CD4-positive, CD25-positive, alpha-beta regulatory T cell (primary cell): ENCODE measurements at regions not wholly inside any gene's neighbourhood (a gene's known extent, or its start where the extent isn't known, plus 50 kb on each side); places are given as distances from the start of the nearest gene placed in this dataset.
"Not testable (repeated sequence)": the region's sequence is repeated elsewhere in the genome, so short reads cannot be mapped to it uniquely, and the experiment has no call there.

Experiments used
- ATAC-seq, 2 donors: fragments of 150-1000 bp; cut with Tn5 transposase; one replicate each; pipeline ENCODE4 v1.10.0; 2021; ENCODE audit warnings: low read depth in 2 of 2, moderate number of reproducible peaks in 2 of 2, moderate library complexity in 1 of 2
- DNase-seq, 3 donors: peaks; one replicate each; pipeline versions ENCODE4 v3.0.0 to v3.0.0-alpha.2; 2012 to 2022; ENCODE audit warnings: mixed read lengths in 1 of 3
- H3K27ac ChIP-seq: one replicate; pipeline ENCODE4 v1.7.0; 2013; ENCODE audit warnings: mild to moderate bottlenecking, low read length; ENCODE audit not compliant: insufficient read depth, poor library complexity, severe bottlenecking
- H3K27me3 ChIP-seq: one replicate; pipeline ENCODE4 v1.7.0; 2013; ENCODE audit warnings: low read length; ENCODE audit not compliant: control insufficient read depth, insufficient read depth
- H3K36me3 ChIP-seq: one replicate; pipeline ENCODE4 v1.7.0; 2013; ENCODE audit warnings: mild to moderate bottlenecking, low read length, moderate library complexity; ENCODE audit not compliant: control insufficient read depth, insufficient read depth
- H3K4me1 ChIP-seq: 2 replicates; pipeline ENCODE4 v1.7.0; 2013; ENCODE audit warnings: mild to moderate bottlenecking, low read length; ENCODE audit not compliant: insufficient read depth, control insufficient read depth, poor library complexity, severe bottlenecking
- H3K4me3 ChIP-seq: one replicate; pipeline ENCODE4 v1.7.0; 2013; ENCODE audit warnings: low read depth, mild to moderate bottlenecking, low read length, moderate library complexity
- H3K9me3 ChIP-seq, 2 experiments: 1 replicate in 1 of 2; 2 replicates in 1 of 2; pipeline ENCODE4 v1.7.0; 2013; ENCODE audit warnings: low read length in 2 of 2, mild to moderate bottlenecking in 1 of 2, moderate library complexity in 1 of 2; ENCODE audit not compliant: control insufficient read depth in 2 of 2
- H3K27ac Mint-ChIP-seq, 3 donors: one replicate each; pipeline ENCODE4 v1.8.0; 2020 to 2022; ENCODE audit warnings: mild to moderate bottlenecking in 3 of 3, mixed read lengths in 3 of 3, moderate library complexity in 2 of 3
- H3K27me3 Mint-ChIP-seq: one replicate; pipeline ENCODE4 v1.8.0; 2022; ENCODE audit warnings: mild to moderate bottlenecking, mixed read lengths
- H3K36me3 Mint-ChIP-seq: one replicate; pipeline ENCODE4 v1.8.0; 2020; ENCODE audit warnings: mixed read lengths
- H3K4me1 Mint-ChIP-seq, 4 donors: one replicate each; pipeline ENCODE4 v1.8.0; 2020 to 2022; ENCODE audit warnings: mixed read lengths in 4 of 4, mild to moderate bottlenecking in 1 of 4
- H3K4me3 Mint-ChIP-seq, 4 donors: one replicate each; pipeline ENCODE4 v1.8.0; 2020 to 2022; ENCODE audit warnings: mild to moderate bottlenecking in 4 of 4, mixed read lengths in 4 of 4, moderate library complexity in 3 of 4
- H3K9me3 Mint-ChIP-seq, 7 donors: one replicate each; pipeline ENCODE4 v1.8.0; 2020 to 2022; ENCODE audit warnings: mixed read lengths in 7 of 7, mild to moderate bottlenecking in 3 of 7, moderate library complexity in 2 of 7

- Mint-ChIP-seq H3K9me3 (peaks cover 0 to 7% (median 2%) of the 10 kb centered on the region in 7 donors), H3K27ac (no peak overlapping the region), H3K27me3 (no peaks in the 10 kb centered on the region), H3K36me3 (no peaks in the 10 kb centered on the region), H3K4me3 (no peak overlapping the region), H3K4me1 (no peaks in the 10 kb centered on the region)
- H3K36me3 ChIP-seq: no peaks in the 10 kb centered on the region
- DNase-seq (no peak), ATAC-seq (no peak)
- no peak overlapping the region for H3K4me3 ChIP-seq
- no peaks in the 10 kb centered on the region for H3K4me1 ChIP-seq
- no peaks in the 10 kb centered on the region for H3K9me3 ChIP-seq
- no peaks in the 10 kb centered on the region for H3K27me3 ChIP-seq
- no peak overlapping the region for H3K27ac ChIP-seq
Measured at GRCh38 chr2:185255566-185255965, 483.0 kb upstream of the FSIP2 start.

GRCh38 chr2:185265747-185266146, 472.9 kb upstream of the FSIP2 start:
- Histone ChIP-seq H3K9me3 (no peaks in the 10 kb centered on the region), H3K4me1 (no peaks in the 10 kb centered on the region), H3K27me3 (no peaks in the 10 kb centered on the region), H3K36me3 (no peaks in the 10 kb centered on the region), H3K4me3 (no peak overlapping the region), H3K27ac (no peak overlapping the region)
- peaks cover 0 to 5% (median 0%) of the 10 kb centered on the region in 7 donors for H3K9me3 Mint-ChIP-seq
- no peak for ATAC-seq
- no peaks in the 10 kb centered on the region for H3K36me3 Mint-ChIP-seq
- no peaks in the 10 kb centered on the region for H3K4me1 Mint-ChIP-seq
- no peaks in the 10 kb centered on the region for H3K27me3 Mint-ChIP-seq
- no peak overlapping the region for H3K27ac Mint-ChIP-seq
- no peak for DNase-seq
- H3K4me3 Mint-ChIP-seq: no peak overlapping the region

- H3K4me3 Mint-ChIP-seq: no peak overlapping the region
- H3K27me3 Mint-ChIP-seq: no peaks in the 10 kb centered on the region
- no peaks in the 10 kb centered on the region for H3K9me3 ChIP-seq
- H3K4me1 Mint-ChIP-seq: no peaks in the 10 kb centered on the region
- no peak for ATAC-seq
- H3K27ac ChIP-seq: no peak overlapping the region
- H3K27ac Mint-ChIP-seq: no peak overlapping the region
- H3K4me3 ChIP-seq: no peak overlapping the region
- no peaks in the 10 kb centered on the region for H3K4me1 ChIP-seq
- DNase-seq: no peak
- H3K9me3 Mint-ChIP-seq: peaks cover 0 to 7% (median 5%) of the 10 kb centered on the region in 7 donors
- no peaks in the 10 kb centered on the region for H3K36me3 ChIP-seq
- no peaks in the 10 kb centered on the region for H3K27me3 ChIP-seq
- H3K36me3 Mint-ChIP-seq: no peaks in the 10 kb centered on the region
Measured at GRCh38 chr2:185268651-185269050, 470.0 kb upstream of the FSIP2 start.

- H3K4me1 ChIP-seq: no peaks in the 10 kb centered on the region
- H3K27me3 ChIP-seq: no peaks in the 10 kb centered on the region
- ATAC-seq (no peak), DNase-seq (no peak)
- no peak overlapping the region for H3K27ac ChIP-seq
- H3K27me3 Mint-ChIP-seq: no peaks in the 10 kb centered on the region
- H3K4me3 ChIP-seq: no peak overlapping the region
- H3K9me3 ChIP-seq: no peaks in the 10 kb centered on the region
- no peaks in the 10 kb centered on the region for H3K36me3 Mint-ChIP-seq
- no peaks in the 10 kb centered on the region for H3K36me3 ChIP-seq
- H3K4me1 Mint-ChIP-seq: no peaks in the 10 kb centered on the region
- peaks cover 0 to 6% (median 2%) of the 10 kb centered on the region in 7 donors for H3K9me3 Mint-ChIP-seq
- no peak overlapping the region for H3K27ac Mint-ChIP-seq
- H3K4me3 Mint-ChIP-seq: no peak overlapping the region
Measured at GRCh38 chr2:185274718-185275484, 463.7 kb upstream of the FSIP2 start.

- ATAC-seq, H3K9me3 ChIP-seq, H3K4me3 ChIP-seq, H3K27ac ChIP-seq, H3K4me1 Mint-ChIP-seq, H3K9me3 Mint-ChIP-seq, H3K36me3 Mint-ChIP-seq, DNase-seq, H3K27ac Mint-ChIP-seq, H3K27me3 Mint-ChIP-seq, H3K36me3 ChIP-seq, H3K27me3 ChIP-seq, H3K4me1 ChIP-seq, H3K4me3 Mint-ChIP-seq: not testable (repeated sequence)
Measured at GRCh38 chr2:185275979-185276378, 462.6 kb upstream of the FSIP2 start.

- H3K9me3 Mint-ChIP-seq: peaks cover 0 to 3% (median 0%) of the 10 kb centered on the region in 7 donors
- ATAC-seq: no peak
- H3K4me3 Mint-ChIP-seq: no peak overlapping the region
Measured at GRCh38 chr2:185278761-185279160, 459.8 kb upstream of the FSIP2 start.

GRCh38 chr2:185279999-185280398, 458.6 kb upstream of the FSIP2 start:
- H3K36me3 Mint-ChIP-seq: no peaks in the 10 kb centered on the region
- H3K27me3 Mint-ChIP-seq: no peaks in the 10 kb centered on the region
- no peak overlapping the region for H3K27ac Mint-ChIP-seq
- peaks cover 0 to 3% (median 0%) of the 10 kb centered on the region in 7 donors for H3K9me3 Mint-ChIP-seq
- no peak overlapping the region for H3K27ac ChIP-seq
- ATAC-seq (no peak), DNase-seq (no peak)
- H3K9me3 ChIP-seq: no peaks in the 10 kb centered on the region
- no peak overlapping the region for H3K4me3 Mint-ChIP-seq
- H3K4me1 ChIP-seq: no peaks in the 10 kb centered on the region
- H3K36me3 ChIP-seq: no peaks in the 10 kb centered on the region
- no peaks in the 10 kb centered on the region for H3K27me3 ChIP-seq
- no peaks in the 10 kb centered on the region for H3K4me1 Mint-ChIP-seq
- no peak overlapping the region for H3K4me3 ChIP-seq

More at GRCh38 chr2:185278761-185279160, 459.8 kb upstream of the FSIP2 start:
- no peaks in the 10 kb centered on the region for H3K36me3 ChIP-seq
- H3K27ac ChIP-seq: no peak overlapping the region
- H3K4me3 ChIP-seq: no peak overlapping the region
- Mint-ChIP-seq H3K27ac (no peak overlapping the region), H3K27me3 (no peaks in the 10 kb centered on the region), H3K4me1 (no peaks in the 10 kb centered on the region), H3K36me3 (no peaks in the 10 kb centered on the region)
- H3K4me1 ChIP-seq: no peaks in the 10 kb centered on the region
- DNase-seq: no peak
- H3K27me3 ChIP-seq: no peaks in the 10 kb centered on the region
- H3K9me3 ChIP-seq: no peaks in the 10 kb centered on the region

GRCh38 chr2:185284696-185285095, 453.9 kb upstream of the FSIP2 start:
- H3K9me3 Mint-ChIP-seq: peaks cover 0 to 3% (median 0%) of the 10 kb centered on the region in 7 donors
- no peak overlapping the region for H3K27ac Mint-ChIP-seq
- Histone ChIP-seq H3K27ac (no peak overlapping the region), H3K4me3 (no peak overlapping the region), H3K36me3 (no peaks in the 10 kb centered on the region), H3K27me3 (no peaks in the 10 kb centered on the region), H3K4me1 (no peaks in the 10 kb centered on the region), H3K9me3 (no peaks in the 10 kb centered on the region)
- no peaks in the 10 kb centered on the region for H3K4me1 Mint-ChIP-seq
- DNase-seq: no peak
- H3K4me3 Mint-ChIP-seq: no peak overlapping the region
- H3K36me3 Mint-ChIP-seq: no peaks in the 10 kb centered on the region
- no peaks in the 10 kb centered on the region for H3K27me3 Mint-ChIP-seq
- no peak for ATAC-seq
